GM10266 (cell line): ENCODE measurements at regions not wholly inside any gene's neighbourhood (a gene's known extent, or its start where the extent isn't known, plus 50 kb on each side); places are given as distances from the start of the nearest gene placed in this dataset.
"Not testable (repeated sequence)": the region's sequence is repeated elsewhere in the genome, so short reads cannot be mapped to it uniquely, and the experiment has no call there.

Experiments
- DNase-seq: peaks from one replicate; pipeline ENCODE4 v3.0.0; 2012; ENCODE audit errors: extremely low spot score
- CTCF ChIP-seq: IDR thresholded peaks from 2 replicates; pipeline ENCODE4 v1.5.1; 2012; ENCODE audit warnings: mild to moderate bottlenecking, low read depth; ENCODE audit not compliant: control insufficient read depth, insufficient read depth; ENCODE audit errors: missing control alignments

GRCh38 chr3:84637272-84637671 is 321.5 kb upstream of the CADM2 start:
- DNase-seq = no peak

GRCh38 chr3:84666468-84666867 is 292.3 kb upstream of the CADM2 start:
- no peak for TF ChIP-seq CTCF
- no peak for DNase-seq

More at GRCh38 chr3:84637272-84637671, 321.5 kb upstream of the CADM2 start:
- no peak for TF ChIP-seq CTCF

GRCh38 chr3:84679211-84679610 is 279.6 kb upstream of the CADM2 start:
- no peak for DNase-seq
- TF ChIP-seq CTCF = no peak

GRCh38 chr3:84680700-84681099 is 278.1 kb upstream of the CADM2 start:
- no peak for DNase-seq
- TF ChIP-seq CTCF = no peak

GRCh38 chr3:84683493-84683892 is 275.3 kb upstream of the CADM2 start:
- no peak for DNase-seq
- no peak for TF ChIP-seq CTCF

GRCh38 chr3:84685467-84685866 is 273.3 kb upstream of the CADM2 start:
- no peak for TF ChIP-seq CTCF
- no peak for DNase-seq

- no peak for DNase-seq
Observed at GRCh38 chr3:84692261-84692660, 266.5 kb upstream of the CADM2 start.

GRCh38 chr3:84710288-84710687 is 248.5 kb upstream of the CADM2 start:
- not testable (repeated sequence) for DNase-seq

More at GRCh38 chr3:84692261-84692660, 266.5 kb upstream of the CADM2 start:
- TF ChIP-seq CTCF = no peak
